PC-9 (cell line): ENCODE measurements at regions not wholly inside any gene's neighbourhood (a gene's known extent, or its start where the extent isn't known, plus 50 kb on each side); places are given as distances from the start of the nearest gene placed in this dataset.

Source experiments
- BruUV-seq: library from RNA; stranded (reverse); fragments of 400-500 nt; replicated peaks from 2 replicates; lab custom pipeline; 2021; lab: Mats Ljungman, UMichigan
- CTCF ChIA-PET: fragments of 300-600 bp; sonication (Branson Sonifier 250); formaldehyde crosslinking; loops from one replicate; lab custom pipeline; 2022; ENCODE audit warnings: antibody characterized with exemption; lab: Charles Lee
- POLR2A ChIA-PET: fragments of 300-600 bp; sonication (Branson Sonifier 250); formaldehyde crosslinking; loops from one replicate; lab custom pipeline; 2022; ENCODE audit warnings: antibody characterized with exemption; ENCODE audit not compliant: unreplicated experiment; lab: Charles Lee
- DNase-seq, 2 experiments: peaks; one replicate each; pipeline versions ENCODE4 v3.0.0 to v3.0.0-alpha.2; 2015 to 2022; ENCODE audit warnings: mixed read lengths in 1 of 2
- H2AFZ ChIP-seq: fragments of 200-600 bp; sonication (generic); 2 replicates; pipeline ENCODE4 v1.8.1; 2017; ENCODE audit warnings: antibody characterized with exemption
- H3F3A ChIP-seq: fragments of 200-600 bp; sonication (generic); 2 replicates; pipeline ENCODE4 v1.8.1; 2017; ENCODE audit warnings: antibody characterized with exemption, mild to moderate bottlenecking, low read depth; ENCODE audit not compliant: insufficient read depth
- H3K27ac ChIP-seq: fragments of 200-600 bp; sonication (generic); 2 replicates; pipeline ENCODE4 v1.6.1; 2016; ENCODE audit warnings: mixed run types
- H3K27me3 ChIP-seq: fragments of 200-600 bp; sonication (generic); 2 replicates; pipeline ENCODE4 v1.6.1; 2016; ENCODE audit warnings: low read depth, mixed run types; ENCODE audit not compliant: insufficient read depth
- H3K36me3 ChIP-seq: fragments of 200-600 bp; sonication (generic); 2 replicates; pipeline ENCODE4 v1.6.1; 2016; ENCODE audit warnings: low read depth, mixed run types
- H3K4me1 ChIP-seq: fragments of 200-600 bp; sonication (generic); replicated peaks from 2 replicates; pipeline ENCODE4 v1.6.1; 2016; ENCODE audit warnings: mixed run types; ENCODE audit not compliant: insufficient read depth
- H3K4me2 ChIP-seq: fragments of 200-600 bp; sonication (generic); 2 replicates; pipeline ENCODE4 v1.6.1; 2017; ENCODE audit warnings: mixed run types
- H3K4me3 ChIP-seq: fragments of 200-600 bp; sonication (generic); 2 replicates; pipeline ENCODE4 v1.6.1; 2016; ENCODE audit warnings: mixed run types
- H3K79me2 ChIP-seq: fragments of 200-600 bp; sonication (generic); 2 replicates; pipeline ENCODE4 v1.6.1; 2017; ENCODE audit warnings: low read depth, mixed run types
- H3K9me2 ChIP-seq: fragments of 200-600 bp; sonication (generic); 2 replicates; pipeline ENCODE4 v1.8.1; 2017; ENCODE audit warnings: mild to moderate bottlenecking; ENCODE audit not compliant: insufficient read depth
- H3K9me3 ChIP-seq: fragments of 200-600 bp; sonication (generic); 2 replicates; pipeline ENCODE4 v1.8.1; 2016; ENCODE audit warnings: low read depth; ENCODE audit not compliant: insufficient read depth
- H4K20me1 ChIP-seq: fragments of 200-600 bp; sonication (generic); 2 replicates; pipeline ENCODE4 v1.8.1; 2017; ENCODE audit not compliant: insufficient read depth
- CTCF ChIP-seq: fragments of 200-600 bp; sonication (generic); conservative IDR thresholded peaks from 2 replicates; pipeline ENCODE4 v1.6.1; 2017; ENCODE audit warnings: mixed run types, antibody characterized with exemption, mild to moderate bottlenecking, moderate library complexity
- EZH2 ChIP-seq: fragments of 200-600 bp; sonication (generic); IDR thresholded peaks from 2 replicates; pipeline ENCODE4 v1.8.0; 2017; ENCODE audit warnings: antibody characterized with exemption, low read depth
- intact Hi-C: fragments of 100-400 bp; cut with micrococcal nuclease; formaldehyde crosslinking; loops from one replicate; pipeline ENCODE4 v1.10.0; 2022; ENCODE audit not compliant: unreplicated experiment

GRCh38 chr7:47152307-47152706, 429.6 kb downstream of the TNS3 start:
- no peak for DNase-seq
- TF ChIP-seq EZH2 (no peak), CTCF (no peak)
- no peaks in the 10 kb centered on the region for H3K79me2 ChIP-seq
- H3F3A ChIP-seq, result no peaks in the 10 kb centered on the region
- H3K9me2 ChIP-seq, result no peaks in the 10 kb centered on the region
- no peaks in the 10 kb centered on the region for H3K27me3 ChIP-seq
- BruUV-seq, result no TSS peak
- H3K4me3 ChIP-seq, result no peak overlapping the region
- no peaks in the 10 kb centered on the region for H4K20me1 ChIP-seq
- no peaks in the 10 kb centered on the region for H3K36me3 ChIP-seq
- ChIA-PET CTCF (no interaction called here), POLR2A (no interaction called here)
- H2AFZ ChIP-seq, result no peak overlapping the region
- no peaks in the 10 kb centered on the region for H3K9me3 ChIP-seq
- no peak overlapping the region for H3K4me2 ChIP-seq
- no peak overlapping the region for H3K27ac ChIP-seq
- H3K4me1 ChIP-seq, result peaks cover 14% of the 10 kb centered on the region
- intact Hi-C loops, result no loop called here

- H3K79me2 ChIP-seq, result no peaks in the 10 kb centered on the region
- no peaks in the 10 kb centered on the region for H3F3A ChIP-seq
- POLR2A ChIA-PET, result no interaction called here
- no peak for DNase-seq
- no peaks in the 10 kb centered on the region for H4K20me1 ChIP-seq
- no TSS peak for BruUV-seq
- CTCF ChIA-PET, result no interaction called here
- TF ChIP-seq CTCF, result no peak
- no peak for TF ChIP-seq EZH2
- no peaks in the 10 kb centered on the region for H3K9me3 ChIP-seq
- H2AFZ ChIP-seq, result no peak overlapping the region
- H3K4me2 ChIP-seq, result no peak overlapping the region
- peaks cover 14% of the 10 kb centered on the region for H3K4me1 ChIP-seq
- H3K27me3 ChIP-seq, result no peaks in the 10 kb centered on the region
- H3K27ac ChIP-seq, result no peak overlapping the region
- no peaks in the 10 kb centered on the region for H3K9me2 ChIP-seq
- H3K36me3 ChIP-seq, result no peaks in the 10 kb centered on the region
- H3K4me3 ChIP-seq, result no peak overlapping the region
- intact Hi-C loops, result no loop called here
These were observed 431.2 kb downstream of the TNS3 start for GRCh38 chr7:47150497-47151260.

GRCh38 chr7:47149971-47150370, 431.9 kb downstream of the TNS3 start:
- Histone ChIP-seq H3K9me3 (no peaks in the 10 kb centered on the region), H4K20me1 (no peaks in the 10 kb centered on the region), H3K9me2 (no peaks in the 10 kb centered on the region), H3K27ac (no peak overlapping the region), H3K4me2 (no peak overlapping the region), H3F3A (no peaks in the 10 kb centered on the region), H2AFZ (no peak overlapping the region), H3K79me2 (no peaks in the 10 kb centered on the region), H3K36me3 (no peaks in the 10 kb centered on the region), H3K27me3 (no peaks in the 10 kb centered on the region), H3K4me1 (peaks cover 14% of the 10 kb centered on the region), H3K4me3 (no peak overlapping the region)
- intact Hi-C loops, result no loop called here
- BruUV-seq, result no TSS peak
- ChIA-PET CTCF (no interaction called here), POLR2A (no interaction called here)
- DNase-seq, result no peak
- TF ChIP-seq CTCF (no peak), EZH2 (no peak)
